ENCODE measurements at regions not wholly inside any gene's neighbourhood (a gene's known extent, or its start where the extent isn't known, plus 50 kb on each side); places are given as distances from the start of the nearest gene placed in this dataset.

DNA sequence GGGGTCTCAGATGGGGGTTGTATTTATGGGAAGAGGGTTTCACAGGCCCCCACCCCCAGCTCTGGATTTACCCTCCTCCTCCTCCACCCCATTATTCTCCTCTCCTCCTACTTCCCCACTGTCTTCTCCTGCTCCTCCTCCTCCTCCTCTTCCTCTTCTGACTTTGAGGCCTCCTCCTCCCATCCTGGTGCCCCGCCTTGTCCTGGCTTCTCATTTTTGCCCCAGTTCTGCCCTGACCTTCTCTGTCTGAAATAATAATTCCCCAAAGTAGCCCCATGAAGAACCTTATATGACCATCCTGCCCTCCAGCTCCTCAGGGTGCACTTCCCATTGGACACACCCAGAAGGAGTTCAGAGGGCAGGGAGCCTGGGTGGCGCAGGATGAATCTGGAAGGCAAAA lies 351.4 kb upstream of the GATB start:
- Mint-ChIP-seq H3K9me3 (peaks cover 6% of the 10 kb centered on the region), H3K4me3 (no peak overlapping the region), H3K4me1 (ENCODE audit: low read depth) (peaks cover 74% of the 10 kb centered on the region), H3K27me3 (ENCODE audit: insufficient read depth) (no peaks in the 10 kb centered on the region), H3K36me3 (ENCODE audit: low read depth) (peaks cover 10% of the 10 kb centered on the region), H3K27ac (no peak overlapping the region)
- no peak for DNase-seq (ENCODE audit: low spot score)
- intact Hi-C loops (cut with micrococcal nuclease) = no loop called here

DNA sequence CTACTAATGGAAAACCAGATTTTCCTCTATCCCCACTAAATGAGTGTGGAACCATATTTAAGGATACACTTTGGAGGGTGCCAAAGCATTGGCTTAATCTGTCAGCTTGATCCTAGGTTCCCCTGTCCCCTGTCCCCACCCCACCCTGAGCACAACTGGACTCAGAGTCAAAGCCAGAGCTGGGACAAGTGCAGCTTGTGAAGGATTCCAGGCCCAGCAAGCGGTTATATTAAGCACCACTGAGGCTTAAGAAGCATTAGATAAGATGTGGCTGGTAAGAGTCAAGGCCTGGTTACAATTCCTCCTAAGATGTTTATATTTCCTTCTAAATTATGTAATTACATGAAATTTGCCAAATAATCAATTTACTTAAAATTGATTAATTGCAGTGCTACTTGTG lies 350.0 kb upstream of the GATB start:
- H3K27me3 Mint-ChIP-seq (ENCODE audit: insufficient read depth) = no peaks in the 10 kb centered on the region
- peaks cover 3% of the 10 kb centered on the region for H3K36me3 Mint-ChIP-seq (ENCODE audit: low read depth)
- intact Hi-C loops (cut with micrococcal nuclease) = no loop called here
- H3K4me1 Mint-ChIP-seq (ENCODE audit: low read depth) = peaks cover 72% of the 10 kb centered on the region
- no peak for DNase-seq (ENCODE audit: low spot score)
- H3K4me3 Mint-ChIP-seq = no peak overlapping the region
- no peak overlapping the region for H3K27ac Mint-ChIP-seq
- no peaks in the 10 kb centered on the region for H3K9me3 Mint-ChIP-seq

DNA sequence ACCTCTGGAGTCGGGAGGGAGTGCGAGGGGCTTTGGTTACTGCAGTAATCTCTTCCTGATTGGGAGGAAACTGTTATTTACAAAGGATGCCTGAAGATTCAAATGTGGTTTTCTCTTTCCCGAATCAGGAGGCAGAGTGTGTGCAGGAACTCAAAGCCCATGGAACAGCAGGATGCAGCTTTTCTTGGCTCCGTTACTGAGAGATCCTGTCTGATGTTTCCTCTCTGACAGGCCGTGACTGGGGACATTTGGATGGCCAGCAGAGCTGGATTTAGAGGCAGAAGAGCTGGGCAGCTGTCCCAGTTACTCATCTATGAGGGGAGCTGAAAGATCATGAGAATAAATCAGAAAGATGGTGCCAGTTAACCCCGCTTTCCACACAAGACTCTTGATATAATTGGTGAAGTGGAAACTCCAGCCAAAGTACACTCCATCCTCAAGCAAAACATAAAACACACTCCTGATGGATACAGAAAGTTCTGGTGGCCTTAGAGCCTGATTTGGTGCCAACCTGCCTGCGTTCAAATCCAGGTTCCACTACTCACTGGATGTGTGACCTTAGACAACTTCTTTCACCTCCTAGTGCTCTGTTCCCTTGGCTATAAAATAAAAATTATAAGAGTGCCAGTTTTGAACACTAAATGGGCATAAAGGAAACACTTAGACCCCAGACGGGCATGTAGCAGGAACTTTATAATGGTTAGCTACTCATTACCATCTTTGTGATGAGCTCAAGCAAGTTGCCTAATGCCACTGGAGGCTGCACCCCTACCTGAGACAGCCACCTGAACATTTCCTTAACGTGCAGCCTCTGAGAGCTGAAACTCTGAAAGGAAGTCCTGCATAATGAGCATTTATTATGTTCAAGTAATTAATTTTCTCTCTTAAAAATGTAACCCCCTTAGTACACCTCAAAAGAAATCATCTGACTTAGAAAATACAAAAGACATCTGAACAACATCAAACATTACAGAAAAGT lies 349.0 kb upstream of the GATB start:
- DNase-seq (ENCODE audit: low spot score) = no peak
- intact Hi-C loops (cut with micrococcal nuclease) = loop anchor here (10.0 kb wide), 1 partner anchor 345 kb away; the partner anchor contains the start of gene GATB
- Mint-ChIP-seq H3K4me3 (no peak overlapping the region), H3K27ac (no peak overlapping the region), H3K9me3 (no peaks in the 10 kb centered on the region), H3K27me3 (ENCODE audit: insufficient read depth) (no peaks in the 10 kb centered on the region), H3K36me3 (ENCODE audit: low read depth) (peaks cover 5% of the 10 kb centered on the region), H3K4me1 (ENCODE audit: low read depth) (peaks cover 64% of the 10 kb centered on the region)

DNA sequence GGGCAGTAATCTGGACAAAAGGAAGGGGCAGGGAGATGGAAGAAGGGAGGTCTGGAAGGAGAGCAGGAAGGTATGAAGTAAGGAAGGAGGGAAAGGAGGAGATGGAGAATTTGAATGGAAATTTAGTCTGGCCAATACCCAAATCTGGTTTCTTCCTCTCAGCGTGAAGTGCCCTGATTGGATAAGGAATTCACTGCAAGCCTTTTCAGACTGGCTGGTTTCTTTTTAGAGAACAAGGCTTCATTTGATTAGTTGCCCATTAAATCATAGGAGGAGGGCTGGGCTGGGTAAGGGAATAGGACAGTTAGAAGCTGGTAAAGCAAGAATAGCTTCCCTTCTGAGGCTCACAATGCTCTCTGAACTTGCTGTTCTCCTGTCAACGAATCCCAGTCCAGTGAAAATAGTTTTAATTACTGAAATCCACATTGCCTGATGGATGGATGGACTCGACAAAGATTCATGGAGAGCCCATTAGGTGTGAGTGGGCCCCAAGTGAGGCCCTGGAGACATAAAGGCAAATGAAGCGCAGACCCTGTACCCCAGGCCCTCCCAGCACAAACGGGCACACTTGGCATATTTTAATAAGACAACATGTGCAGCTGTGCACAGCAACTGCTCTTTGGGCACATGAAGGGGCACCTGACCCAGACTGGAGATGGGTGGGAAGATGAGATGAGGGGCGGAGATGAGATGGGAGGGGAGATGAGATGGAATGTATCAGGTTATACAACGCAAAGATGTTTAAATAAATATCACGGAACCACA lies 347.1 kb upstream of the GATB start:
- H3K27me3 Mint-ChIP-seq (ENCODE audit: insufficient read depth) = no peaks in the 10 kb centered on the region
- peaks cover 58% of the 10 kb centered on the region for H3K4me1 Mint-ChIP-seq (ENCODE audit: low read depth)
- no peak for DNase-seq (ENCODE audit: low spot score)

DNA sequence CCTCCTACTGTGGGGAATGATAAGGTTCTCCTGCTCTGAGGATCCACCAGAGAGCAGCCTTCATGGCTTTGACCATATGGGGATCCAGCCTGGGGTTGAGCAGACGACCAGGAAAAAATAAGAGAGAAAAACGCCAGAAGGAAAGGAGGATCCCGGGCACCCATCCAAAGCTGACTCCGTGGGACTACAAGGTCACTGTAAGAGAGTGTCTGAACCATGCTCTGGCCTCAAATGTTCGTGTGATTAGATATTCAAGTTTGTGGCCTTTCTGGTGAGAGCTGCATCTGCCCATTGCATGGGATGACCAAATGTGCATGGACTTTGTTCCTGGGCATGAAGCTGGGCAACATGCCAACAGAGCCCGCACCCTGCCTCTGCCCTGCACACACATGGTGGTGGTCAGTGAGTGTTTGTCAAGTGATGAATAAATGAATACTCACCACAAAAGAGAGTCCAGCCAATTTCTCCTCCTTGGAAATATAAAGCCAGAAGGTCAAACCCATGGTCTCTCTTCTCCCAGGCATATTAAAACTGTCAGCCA lies 346.0 kb upstream of the GATB start:
- Mint-ChIP-seq H3K4me3 (no peak overlapping the region), H3K4me1 (ENCODE audit: low read depth) (peaks cover 58% of the 10 kb centered on the region), H3K27ac (no peak overlapping the region)

More for the DNA sequence above, 347.1 kb upstream of the GATB start:
- H3K36me3 Mint-ChIP-seq (ENCODE audit: low read depth) = peaks cover 8% of the 10 kb centered on the region
- H3K4me3 Mint-ChIP-seq = no peak overlapping the region
- intact Hi-C loops (cut with micrococcal nuclease) = loop anchor here (10.0 kb wide), 1 partner anchor 343 kb away; the partner anchor contains the start of gene GATB
- H3K9me3 Mint-ChIP-seq = no peaks in the 10 kb centered on the region
- no peak overlapping the region for H3K27ac Mint-ChIP-seq

DNA sequence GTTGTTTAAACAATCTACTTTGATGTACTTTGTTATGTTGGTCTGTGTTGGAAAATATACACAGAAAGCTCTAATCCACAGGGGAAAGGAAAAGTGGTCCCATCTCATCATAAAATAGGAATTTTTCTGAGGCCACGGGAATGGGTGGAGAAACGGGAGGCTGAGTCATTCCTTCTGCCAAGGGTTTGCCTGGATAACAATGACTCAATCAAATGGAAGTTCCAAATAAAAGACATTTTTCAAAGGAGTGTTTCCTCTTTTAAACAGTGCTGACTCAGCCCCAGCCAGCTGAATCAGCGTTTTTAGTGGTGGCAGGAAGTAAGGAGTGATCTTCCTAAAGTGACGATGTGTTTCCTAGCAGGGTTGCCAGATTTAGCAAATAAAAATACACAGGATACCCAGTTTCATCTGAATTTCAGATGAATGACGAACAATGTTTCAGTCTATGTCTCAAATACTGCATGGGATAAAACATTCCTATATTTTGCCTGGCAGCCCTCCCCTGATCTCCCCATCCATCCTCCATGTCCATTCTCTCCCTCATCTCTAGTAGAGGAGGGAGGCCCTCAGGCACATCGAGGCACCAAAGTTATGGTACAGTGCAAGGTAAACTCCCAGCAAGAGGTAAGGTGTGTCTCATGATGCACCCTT lies 345.4 kb upstream of the GATB start:
- Mint-ChIP-seq H3K4me1 (ENCODE audit: low read depth) (peaks cover 63% of the 10 kb centered on the region), H3K9me3 (no peaks in the 10 kb centered on the region), H3K36me3 (ENCODE audit: low read depth) (peaks cover 14% of the 10 kb centered on the region), H3K27me3 (ENCODE audit: insufficient read depth) (no peaks in the 10 kb centered on the region), H3K27ac (peak overlapping the region; percentile 3), H3K4me3 (no peak overlapping the region)
- intact Hi-C loops (cut with micrococcal nuclease) = loop anchor here (10.0 kb wide), 1 partner anchor 341 kb away; the partner anchor contains the start of gene GATB
- no peak for DNase-seq (ENCODE audit: low spot score)

More for the DNA sequence above, 346.0 kb upstream of the GATB start:
- no peak for DNase-seq (ENCODE audit: low spot score)
- Mint-ChIP-seq H3K9me3 (no peaks in the 10 kb centered on the region), H3K36me3 (ENCODE audit: low read depth) (peaks cover 8% of the 10 kb centered on the region), H3K27me3 (ENCODE audit: insufficient read depth) (no peaks in the 10 kb centered on the region)
- intact Hi-C loops (cut with micrococcal nuclease) = loop anchor here (10.0 kb wide), 1 partner anchor 342 kb away; the partner anchor contains the start of gene GATB

DNA sequence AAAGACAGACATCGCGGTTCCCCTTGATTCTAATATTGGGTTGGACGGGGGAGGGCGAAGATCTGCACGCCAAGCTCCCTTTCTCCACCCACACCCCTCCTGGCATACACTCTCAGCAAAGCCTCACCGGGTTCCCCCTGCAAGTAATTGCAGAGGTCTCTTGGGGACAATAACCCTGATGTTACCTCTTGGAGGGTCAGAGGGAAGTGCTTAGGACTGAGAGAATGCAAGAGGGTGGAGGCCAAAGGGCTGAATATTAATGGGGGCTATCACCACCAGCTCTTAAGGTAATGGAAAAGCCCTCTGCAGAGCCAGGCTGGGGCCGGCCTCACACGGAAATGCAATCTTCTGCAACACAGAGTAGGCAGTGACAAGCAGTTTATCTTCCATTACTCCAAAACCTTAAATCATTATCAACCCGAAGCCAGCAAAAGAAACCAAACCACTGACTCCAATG lies 344.1 kb upstream of the GATB start:
- Mint-ChIP-seq H3K27ac (no peak overlapping the region), H3K27me3 (ENCODE audit: insufficient read depth) (no peaks in the 10 kb centered on the region), H3K4me1 (ENCODE audit: low read depth) (peaks cover 69% of the 10 kb centered on the region), H3K36me3 (ENCODE audit: low read depth) (peaks cover 18% of the 10 kb centered on the region), H3K4me3 (no peak overlapping the region), H3K9me3 (peaks cover 3% of the 10 kb centered on the region)
- no peak for DNase-seq (ENCODE audit: low spot score)
- intact Hi-C loops (cut with micrococcal nuclease) = loop anchor here (5.0 to 10.0 kb wide), 2 partner anchors 340 to 432 kb away; partner anchors contain the start of genes FBXW7 and GATB

DNA sequence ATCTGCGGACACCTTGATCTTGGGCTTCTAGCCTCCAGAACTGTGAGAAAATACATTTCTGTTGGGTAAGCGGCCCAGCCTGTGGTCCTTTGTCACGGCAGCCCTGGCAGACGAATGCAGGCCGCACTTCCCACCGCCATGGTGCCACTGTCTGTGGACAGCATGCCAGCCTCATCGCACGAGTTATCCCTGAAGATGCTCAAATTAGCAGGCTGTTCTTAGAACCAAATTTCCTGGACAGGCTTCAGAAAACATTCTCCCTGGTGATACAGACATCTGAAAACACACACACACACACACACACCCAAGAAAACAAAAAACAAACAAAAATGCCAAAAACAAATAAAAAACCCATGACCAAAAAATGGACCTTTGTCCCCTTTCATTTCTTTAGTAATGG lies 343.5 kb upstream of the GATB start:
- DNase-seq (ENCODE audit: low spot score) = no peak
- no peaks in the 10 kb centered on the region for H3K27me3 Mint-ChIP-seq (ENCODE audit: insufficient read depth)
- H3K4me3 Mint-ChIP-seq = no peak overlapping the region
- H3K9me3 Mint-ChIP-seq = peaks cover 3% of the 10 kb centered on the region
- peaks cover 18% of the 10 kb centered on the region for H3K36me3 Mint-ChIP-seq (ENCODE audit: low read depth)
- intact Hi-C loops (cut with micrococcal nuclease) = loop anchor here (5.0 to 10.0 kb wide), 2 partner anchors 340 to 433 kb away; partner anchors contain the start of genes FBXW7 and GATB
- no peak overlapping the region for H3K27ac Mint-ChIP-seq
- H3K4me1 Mint-ChIP-seq (ENCODE audit: low read depth) = peaks cover 69% of the 10 kb centered on the region

DNA sequence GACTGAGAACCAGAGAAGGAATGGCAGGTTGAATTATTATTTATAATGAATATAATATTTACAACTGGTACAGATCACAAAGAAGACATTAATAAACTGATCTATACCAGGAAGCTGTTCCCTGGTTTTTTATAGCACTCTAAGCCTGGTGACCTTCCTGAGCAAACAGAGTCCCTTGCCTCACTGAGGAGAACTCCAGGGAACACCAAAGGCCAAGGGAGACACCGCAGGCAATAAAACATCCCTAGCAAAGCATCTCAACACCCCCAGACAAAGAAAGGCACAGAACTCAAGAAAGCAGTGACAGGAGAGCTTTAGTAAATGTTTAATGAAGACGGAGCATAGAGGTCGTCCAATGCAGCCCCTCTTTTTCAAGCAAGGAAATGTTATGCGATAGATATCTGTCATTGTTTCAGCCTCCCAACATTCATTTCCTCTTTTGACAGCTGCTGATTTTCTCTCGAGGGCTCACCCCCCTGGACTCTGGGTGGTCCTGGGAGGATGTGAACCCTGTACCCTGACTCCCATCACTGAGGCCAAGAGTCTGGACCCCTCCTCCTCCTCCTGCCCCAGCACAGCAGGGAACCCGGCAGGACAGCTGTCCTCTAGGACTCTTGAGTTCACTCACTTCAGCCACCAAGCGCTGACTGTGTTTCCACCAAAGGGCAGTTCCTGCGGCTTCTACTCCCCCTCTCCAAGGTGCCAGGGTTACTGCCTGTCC lies 342.5 kb upstream of the GATB start:
- no peak for DNase-seq (ENCODE audit: low spot score)
- H3K4me1 Mint-ChIP-seq (ENCODE audit: low read depth) = peaks cover 73% of the 10 kb centered on the region
- no peak overlapping the region for H3K27ac Mint-ChIP-seq
- peaks cover 18% of the 10 kb centered on the region for H3K36me3 Mint-ChIP-seq (ENCODE audit: low read depth)
- no peak overlapping the region for H3K4me3 Mint-ChIP-seq
- H3K27me3 Mint-ChIP-seq (ENCODE audit: insufficient read depth) = no peaks in the 10 kb centered on the region
- H3K9me3 Mint-ChIP-seq = peaks cover 3% of the 10 kb centered on the region
- intact Hi-C loops (cut with micrococcal nuclease) = loop anchor here (5.0 to 10.0 kb wide), 2 partner anchors 339 to 434 kb away; partner anchors contain the start of genes FBXW7 and GATB

DNA sequence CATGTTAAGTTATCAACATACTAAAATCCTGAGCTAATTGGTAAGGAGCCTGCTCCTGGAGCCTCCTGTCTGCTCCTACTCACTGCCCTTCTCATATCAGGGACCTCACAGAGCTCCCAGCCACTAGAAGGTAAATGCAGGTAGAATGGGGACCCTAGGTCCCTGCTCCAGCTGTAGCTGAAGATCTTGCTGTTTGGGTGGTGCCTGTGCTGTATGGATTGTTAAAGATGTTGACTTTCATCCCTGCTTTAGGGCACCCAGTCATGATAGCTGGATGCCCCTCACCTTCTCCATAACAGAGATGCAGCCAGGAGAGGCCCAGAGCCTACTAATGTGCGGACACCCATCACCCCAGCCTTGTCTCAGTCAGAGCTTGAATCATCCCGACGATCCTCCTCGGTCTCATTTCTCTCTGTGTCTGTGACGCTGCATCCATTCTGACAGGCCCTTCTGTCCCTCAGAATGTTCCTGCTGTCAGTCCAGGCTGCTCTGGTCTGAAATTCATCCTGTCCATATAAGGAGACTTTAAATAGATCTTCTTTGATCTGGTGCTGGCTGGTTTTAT lies 341.7 kb upstream of the GATB start:
- DNase-seq (ENCODE audit: low spot score) = no peak
- Mint-ChIP-seq H3K9me3 (peaks cover 3% of the 10 kb centered on the region), H3K27ac (no peak overlapping the region), H3K27me3 (ENCODE audit: insufficient read depth) (no peaks in the 10 kb centered on the region), H3K36me3 (ENCODE audit: low read depth) (peaks cover 18% of the 10 kb centered on the region), H3K4me1 (ENCODE audit: low read depth) (peaks cover 75% of the 10 kb centered on the region), H3K4me3 (no peak overlapping the region)
- intact Hi-C loops (cut with micrococcal nuclease) = loop anchor here (5.0 to 10.0 kb wide), 2 partner anchors 338 to 435 kb away; partner anchors contain the start of genes FBXW7 and GATB

All from activated T-helper 1 cell treated with anti-CD3 and anti-CD28 coated beads, Interleukin-12 subunit alpha, Interleukin-12 subunit beta, Interleukin-2, Interleukin-4 antibody, amounts not matched to agents 30 ng/mL and 10 ng/mL and 1 ng/mL, durations not matched to agents 14 hours and 24 hours and 36 hours (primary cell).